PC-3 (cell line): ENCODE measurements at regions not wholly inside any gene's neighbourhood (a gene's known extent, or its start where the extent isn't known, plus 50 kb on each side); places are given as distances from the start of the nearest gene placed in this dataset.

ENCODE experiments used
- CTCF ChIP-seq: fragments of 300-600 bp; sonication (generic); conservative IDR thresholded peaks from 2 replicates; pipeline ENCODE4 v1.5.1; 2017; ENCODE audit warnings: antibody characterized with exemption, low read depth, mild to moderate bottlenecking, low read length
- EZH2 ChIP-seq: fragments of 300-600 bp; sonication (generic); IDR thresholded peaks from one replicate; pipeline ENCODE4 v1.6.1; 2017; ENCODE audit warnings: antibody characterized with exemption, mild to moderate bottlenecking, low read length; ENCODE audit not compliant: unreplicated experiment
- EZH2phosphoT487 ChIP-seq: fragments of 300-600 bp; sonication (generic); IDR thresholded peaks from 2 replicates; pipeline ENCODE4 v1.6.1; 2018; ENCODE audit warnings: mild to moderate bottlenecking, antibody characterized with exemption, low read length, borderline replicate concordance

- TF ChIP-seq EZH2phosphoT487 (no peak), CTCF (no peak), EZH2 (no peak)
Measured at GRCh38 chr2:167708998-167709397, 538.4 kb downstream of the STK39 start.
